GM12864 (cell line): ENCODE measurements at regions not wholly inside any gene's neighbourhood (a gene's known extent, or its start where the extent isn't known, plus 50 kb on each side); places are given as distances from the start of the nearest gene placed in this dataset.

Source experiments
- DNase-seq: peaks from one replicate; pipeline ENCODE4 v3.0.0-alpha.2; 2011; ENCODE audit warnings: low read depth
- H3K4me3 ChIP-seq: 2 replicates; pipeline ENCODE4 v1.5.1; 2011; ENCODE audit warnings: mild to moderate bottlenecking, low read depth, low read length, control low read depth
- CTCF ChIP-seq: IDR thresholded peaks from 2 replicates; pipeline ENCODE4 v1.5.1; 2011; ENCODE audit warnings: low read depth, mild to moderate bottlenecking, moderate library complexity, low read length, control low read depth, inconsistent platforms; ENCODE audit errors: missing control alignments

GRCh38 chr9:107548298-107549142 lies 59.0 kb upstream of the KLF4 start:
- TF ChIP-seq CTCF: no peak
- H3K4me3 ChIP-seq: no peak overlapping the region
- no peak for DNase-seq

- no peak overlapping the region for H3K4me3 ChIP-seq
- DNase-seq: no peak
- TF ChIP-seq CTCF: no peak
Measured at GRCh38 chr9:107547772-107548297, 58.3 kb upstream of the KLF4 start.

GRCh38 chr9:107547303-107547702 lies 57.7 kb upstream of the KLF4 start:
- DNase-seq: no peak
- TF ChIP-seq CTCF: no peak
- no peak overlapping the region for H3K4me3 ChIP-seq

- H3K4me3 ChIP-seq: no peak overlapping the region
- no peak for DNase-seq
- no peak for TF ChIP-seq CTCF
Measured at GRCh38 chr9:107546859-107547258, 57.3 kb upstream of the KLF4 start.

- no peak overlapping the region for H3K4me3 ChIP-seq
- DNase-seq: no peak
- no peak for TF ChIP-seq CTCF
Measured at GRCh38 chr9:107545036-107545435, 55.5 kb upstream of the KLF4 start.

- no peak overlapping the region for H3K4me3 ChIP-seq
- TF ChIP-seq CTCF: no peak
- no peak for DNase-seq
Measured at GRCh38 chr9:107542411-107543157, 53.0 kb upstream of the KLF4 start.
